HG03439 (cell line): ENCODE measurements at regions not wholly inside any gene's neighbourhood (a gene's known extent, or its start where the extent isn't known, plus 50 kb on each side); places are given as distances from the start of the nearest gene placed in this dataset.

Experiments used
- ATAC-seq: cut with Tn5 transposase; IDR thresholded peaks from one replicate; pipeline ENCODE4 v1.9.1; 2021; ENCODE audit warnings: mild to moderate bottlenecking, moderate library complexity; ENCODE audit not compliant: unreplicated experiment

- ATAC-seq: no peak
These were observed 871.3 kb upstream of the CDH8 start for GRCh38 chr16:62907562-62907961.

GRCh38 chr16:62903961-62904502 lies 867.8 kb upstream of the CDH8 start:
- ATAC-seq: no peak

- no peak for ATAC-seq
These were observed 863.5 kb upstream of the CDH8 start for GRCh38 chr16:62899737-62900136.

GRCh38 chr16:62889097-62889496 lies 852.9 kb upstream of the CDH8 start:
- ATAC-seq: no peak

- ATAC-seq: no peak
These were observed 847.3 kb upstream of the CDH8 start for GRCh38 chr16:62883509-62883908.

- no peak for ATAC-seq
These were observed 846.4 kb upstream of the CDH8 start for GRCh38 chr16:62882552-62883221.

GRCh38 chr16:62876133-62876532 lies 839.9 kb upstream of the CDH8 start:
- no peak for ATAC-seq

GRCh38 chr16:62872339-62872738 lies 836.1 kb upstream of the CDH8 start:
- ATAC-seq: no peak

GRCh38 chr16:62870554-62870953 lies 834.3 kb upstream of the CDH8 start:
- ATAC-seq: no peak

GRCh38 chr16:62869837-62870236 lies 833.6 kb upstream of the CDH8 start:
- ATAC-seq: no peak

GRCh38 chr16:62863139-62863538 lies 826.9 kb upstream of the CDH8 start:
- ATAC-seq: no peak

GRCh38 chr16:62853887-62854286 lies 817.6 kb upstream of the CDH8 start:
- ATAC-seq: no peak

- no peak for ATAC-seq
These were observed 810.3 kb upstream of the CDH8 start for GRCh38 chr16:62846399-62847057.

- ATAC-seq: no peak
These were observed 796.0 kb upstream of the CDH8 start for GRCh38 chr16:62832214-62832613.

GRCh38 chr16:62831235-62831850 lies 795.1 kb upstream of the CDH8 start:
- no peak for ATAC-seq

GRCh38 chr16:62829607-62830006 lies 793.4 kb upstream of the CDH8 start:
- ATAC-seq: no peak

GRCh38 chr16:62829084-62829483 lies 792.8 kb upstream of the CDH8 start:
- no peak for ATAC-seq

- ATAC-seq: no peak
These were observed 785.6 kb upstream of the CDH8 start for GRCh38 chr16:62821824-62822223.

GRCh38 chr16:62816971-62817519 lies 780.8 kb upstream of the CDH8 start:
- no peak for ATAC-seq

GRCh38 chr16:62814891-62815290 lies 778.7 kb upstream of the CDH8 start:
- no peak for ATAC-seq

GRCh38 chr16:62805221-62805857 lies 769.1 kb upstream of the CDH8 start:
- no peak for ATAC-seq
